GM12878 (cell line): ENCODE measurements at regions not wholly inside any gene's neighbourhood (a gene's known extent, or its start where the extent isn't known, plus 50 kb on each side); places are given as distances from the start of the nearest gene placed in this dataset.

Source experiments
- ATAC-seq: fragments of 200-7000 bp; cut with Tn5 transposase; 3 replicates; pipeline ENCODE4 v1.9.1; 2020; ENCODE audit warnings: mild to moderate bottlenecking, moderate library complexity
- BruUV-seq: library from RNA; stranded (reverse); fragments of 400-500 nt; replicated peaks from 2 replicates; lab custom pipeline; 2021; lab: Mats Ljungman, UMichigan
- CTCF ChIA-PET: fragments of 300-600 bp; sonication (Branson Sonifier 250); formaldehyde crosslinking; extraction: SDS; loops from one replicate; lab custom pipeline; 2021; ENCODE audit warnings: inconsistent platforms; lab: Yijun Ruan, JAX
- POLR2A ChIA-PET: fragments of 350-600 bp; formaldehyde crosslinking; extraction: SDS; loops from one replicate; lab custom pipeline; 2021; ENCODE audit warnings: inconsistent platforms; lab: Charles Lee
- RAD21 ChIA-PET: fragments of 300-600 bp; sonication (Branson Sonifier 250); formaldehyde crosslinking; loops from one replicate; lab custom pipeline; 2023; ENCODE audit warnings: antibody characterized with exemption; ENCODE audit not compliant: unreplicated experiment; lab: Charles Lee
- SMC1A ChIA-PET: fragments of 300-600 bp; sonication (Branson Sonifier 250); formaldehyde crosslinking; loops from one replicate; lab custom pipeline; 2023; ENCODE audit not compliant: unreplicated experiment, uncharacterized antibody; lab: Charles Lee
- DNase-seq: peaks from one replicate; pipeline ENCODE4 v3.0.0-alpha.2; 2011; ENCODE audit warnings: low read depth, low spot score
- FAIRE-seq: peaks from 3 replicates; lab custom pipeline; 2011; peaks lifted over from hg19 to GRCh38; lab: Jason Lieb, UNC
- H2AFZ ChIP-seq: 2 replicates; pipeline ENCODE4 v1.6.0; 2011; ENCODE audit warnings: low read depth, low read length, control low read depth; ENCODE audit not compliant: control insufficient read depth
- H3K27ac ChIP-seq: 2 replicates; pipeline ENCODE4 v1.5.1; 2011; ENCODE audit warnings: control low read depth; ENCODE audit not compliant: control insufficient read depth, insufficient read depth
- H3K27me3 ChIP-seq, 2 experiments: replicated peaks in 1 of 2; 2 replicates each; pipeline versions ENCODE4 v1.6.0 to v1.6.1; 2011; ENCODE audit warnings: low read length in 1 of 2; ENCODE audit not compliant: control insufficient read depth in 2 of 2, insufficient read depth in 2 of 2
- H3K36me3 ChIP-seq, 2 experiments: 2 replicates each; pipeline ENCODE4 v1.5.1; 2011; ENCODE audit warnings: low read length in 1 of 2; ENCODE audit not compliant: control insufficient read depth in 2 of 2, insufficient read depth in 2 of 2
- H3K4me1 ChIP-seq: 2 replicates; pipeline ENCODE4 v1.6.1; 2011; ENCODE audit warnings: mild to moderate bottlenecking, low read length, moderate library complexity, mixed read lengths; ENCODE audit not compliant: control insufficient read depth, insufficient read depth
- H3K4me2 ChIP-seq: 2 replicates; pipeline ENCODE4 v1.6.0; 2011; ENCODE audit warnings: control low read depth; ENCODE audit not compliant: control insufficient read depth, insufficient read depth
- H3K4me3 ChIP-seq: fragments of 200-600 bp; sonication (generic); 2 replicates; pipeline ENCODE4 v1.5.1; 2016
- H3K79me2 ChIP-seq: 2 replicates; pipeline ENCODE4 v1.6.0; 2011; ENCODE audit warnings: low read length; ENCODE audit not compliant: control insufficient read depth, insufficient read depth
- H3K9ac ChIP-seq: 2 replicates; pipeline ENCODE4 v1.8.0; 2011; ENCODE audit warnings: low read length, control low read depth, mixed read lengths; ENCODE audit not compliant: control insufficient read depth, insufficient read depth
- H3K9me3 ChIP-seq: replicated peaks from 3 replicates; pipeline ENCODE4 v1.5.1; 2011; ENCODE audit warnings: mild to moderate bottlenecking, low read length; ENCODE audit not compliant: control insufficient read depth, insufficient read depth
- H4K20me1 ChIP-seq: 2 replicates; pipeline ENCODE4 v1.6.0; 2011; ENCODE audit not compliant: control insufficient read depth, insufficient read depth
- BHLHE40 ChIP-seq, 2 experiments: fragments of 450-650 bp in 1 of 2; IDR thresholded peaks; 2 replicates each; pipeline ENCODE4 v1.6.1; 2011 to 2017; ENCODE audit warnings: low read depth in 2 of 2, borderline replicate concordance in 1 of 2, improper control_type of control experiment in 1 of 2, low read length in 1 of 2, mild to moderate bottlenecking in 1 of 2
- ETV6 ChIP-seq, 2 experiments: fragments of 450-650 bp in 1 of 2; IDR thresholded peaks in 1 of 2; conservative IDR thresholded peaks in 1 of 2; 2 replicates each; pipeline ENCODE4 v1.6.1; 2014; ENCODE audit warnings: antibody characterized with exemption in 1 of 2, borderline replicate concordance in 1 of 2, low read depth in 1 of 2, mild to moderate bottlenecking in 1 of 2, moderate library complexity in 1 of 2
- FOXM1 ChIP-seq: IDR thresholded peaks from 2 replicates; pipeline ENCODE4 v1.6.1; 2012; ENCODE audit warnings: low read depth, mild to moderate bottlenecking, inconsistent platforms, low read length, moderate library complexity
- GATAD2B ChIP-seq: fragments of 450-650 bp; conservative IDR thresholded peaks from 2 replicates; pipeline ENCODE4 v1.6.1; 2017; ENCODE audit warnings: low read depth, mild to moderate bottlenecking, moderate library complexity
- HCFC1 ChIP-seq: fragments of 150-350 bp; IDR thresholded peaks from 2 replicates; pipeline ENCODE4 v1.6.1; 2014; ENCODE audit warnings: low read length
- IRF5 ChIP-seq: fragments of 450-650 bp; IDR thresholded peaks from 2 replicates; pipeline ENCODE4 v1.6.1; 2017; ENCODE audit warnings: borderline replicate concordance
- JUND ChIP-seq: IDR thresholded peaks from 2 replicates; pipeline ENCODE4 v1.6.1; 2012; ENCODE audit warnings: low read depth, mild to moderate bottlenecking, low read length, improper control_type of control experiment, moderate library complexity
- NFYA ChIP-seq: IDR thresholded peaks from 2 replicates; pipeline ENCODE4 v1.6.1; 2011; ENCODE audit warnings: low read depth, mild to moderate bottlenecking, low read length, improper control_type of control experiment, borderline replicate concordance
- NR2C2 ChIP-seq: IDR thresholded peaks from 2 replicates; pipeline ENCODE4 v1.6.1; 2011; ENCODE audit warnings: borderline replicate concordance, low read depth; ENCODE audit not compliant: control insufficient read depth, insufficient read length
- POU2F2 ChIP-seq: IDR thresholded peaks from 3 replicates; pipeline ENCODE4 v1.6.1; 2011; ENCODE audit warnings: low read depth, mild to moderate bottlenecking, low read length, borderline replicate concordance
- TCF7 ChIP-seq: IDR thresholded peaks from 2 replicates; pipeline ENCODE4 v1.6.1; 2014; ENCODE audit warnings: antibody characterized with exemption, borderline replicate concordance
- WRNIP1 ChIP-seq: IDR thresholded peaks from 2 replicates; pipeline ENCODE4 v1.6.1; 2011; ENCODE audit warnings: low read depth, low read length, improper control_type of control experiment, borderline replicate concordance
- ZBED1 ChIP-seq: IDR thresholded peaks from 2 replicates; pipeline ENCODE4 v1.6.1; 2016; ENCODE audit warnings: borderline replicate concordance
- WGBS: methylation state at CpG from one replicate; pipeline ENCODE4 v1.1.6; 2016; ENCODE audit warnings: low lambda C conversion rate; ENCODE audit not compliant: insufficient replicate concordance, insufficient coverage; ENCODE audit errors: missing lambda C conversion rate; 5-methylcytosine and 5-hydroxymethylcytosine counted together
- in situ Hi-C: fragments of 300-500 bp; cut with MboI; formaldehyde crosslinking; loops from 9 replicates; pipeline ENCODE4 v1.14.3; 2018; ENCODE audit warnings: mixed read lengths
- intact Hi-C: fragments of 100-400 bp; cut with micrococcal nuclease; formaldehyde crosslinking; loops from one replicate; pipeline ENCODE4 v1.14.2; 2022; ENCODE audit not compliant: unreplicated experiment

- no TSS peak for BruUV-seq
- ChIA-PET CTCF (interaction anchor here (1.2 kb wide), 1 partner anchor 22 kb away, joined by 3 read pairs; no protein-coding TSS in a partner anchor), SMC1A (no interaction called here), RAD21 (interaction anchor here (1.6 kb wide), 1 partner anchor 22 kb away, joined by 3 read pairs; no protein-coding TSS in a partner anchor), POLR2A (no interaction called here)
- intact Hi-C loops, result no loop called here
- H3K27me3 ChIP-seq, result no peaks in the 10 kb centered on the region
- H2AFZ ChIP-seq, result no peak overlapping the region
- no peak overlapping the region for H3K9ac ChIP-seq
- no peaks in the 10 kb centered on the region for H3K36me3 ChIP-seq
- H3K4me3 ChIP-seq, result no peak overlapping the region
- H3K27ac ChIP-seq, result no peak overlapping the region
- H3K4me1 ChIP-seq, result peaks cover 5% of the 10 kb centered on the region; the same call in 1 of the 2 replicates
- H4K20me1 ChIP-seq, result no peaks in the 10 kb centered on the region
- no peaks in the 10 kb centered on the region for H3K79me2 ChIP-seq
- in situ Hi-C loops, result no loop called here
- no peak for FAIRE-seq
- 13% methylated on average over 3 of the region's 3 CpGs for WGBS
- H3K9me3 ChIP-seq, result no peaks in the 10 kb centered on the region
- no peak overlapping the region for H3K4me2 ChIP-seq
- TF ChIP-seq NR2C2 (no peak), TCF7 (no peak), BHLHE40 (IDR thresholded peaks at IDR 0.05; ENCODE audit: borderline replicate concordance in 1 of 2, low read depth in 2 of 2, low read length in 1 of 2) (no peak), FOXM1 (no peak), NFYA (no peak), WRNIP1 (no peak), JUND (no peak), GATAD2B (no peak), HCFC1 (no peak), POU2F2 (no peak), IRF5 (no peak), ZBED1 (no peak), ETV6 (conservative IDR thresholded peaks at IDR 0.05 in 1 of 2, IDR thresholded peaks at IDR 0.05 in 1 of 2; ENCODE audit: borderline replicate concordance in 1 of 2, low read depth in 1 of 2) (no peak)
- no peak for DNase-seq
- ATAC-seq, result no peak
Observed at GRCh38 chr15:77798847-77799246, 166.1 kb upstream of the LINGO1 start.
